ENCODE measurements at regions not wholly inside any gene's neighbourhood (a gene's known extent, or its start where the extent isn't known, plus 50 kb on each side); places are given as distances from the start of the nearest gene placed in this dataset.

- Histone ChIP-seq H2AFZ (ENCODE audit: low read length) (no peak overlapping the region), H3K4me2 (ENCODE audit: insufficient read depth, low read length) (no peak overlapping the region), H3K27ac (ENCODE audit: low read depth, low read length) (no peak overlapping the region), H3K9me3 (ENCODE audit: low read depth, low read length) (no peaks in the 10 kb centered on the region), H3K27me3 (ENCODE audit: insufficient read depth, low read length) (no peaks in the 10 kb centered on the region), H3K4me3 (ENCODE audit: insufficient read depth, low read length) (no peak overlapping the region), H3K79me2 (ENCODE audit: insufficient read depth, low read length) (no peaks in the 10 kb centered on the region), H4K20me1 (ENCODE audit: insufficient read depth, low read length) (no peaks in the 10 kb centered on the region), H3K36me3 (ENCODE audit: insufficient read depth, low read length) (no peaks in the 10 kb centered on the region), H3K4me1 (ENCODE audit: insufficient read depth, low read length) (peaks cover 13% of the 10 kb centered on the region)
- DNase-seq (ENCODE audit: insufficient read length, low spot score, missing footprints) = peak; percentile 52
- TF ChIP-seq CTCF (IDR thresholded peaks at IDR 0.05; ENCODE audit: extremely low read depth, low read depth, low read length) = no peak
These were observed 105.0 kb downstream of the VEGFA start for GRCh38 chr6:43874814-43875590.

- peaks cover 13% of the 10 kb centered on the region for H3K4me1 ChIP-seq (ENCODE audit: insufficient read depth, low read length)
- H3K4me2 ChIP-seq (ENCODE audit: insufficient read depth, low read length) = no peak overlapping the region
- no peak overlapping the region for H3K27ac ChIP-seq (ENCODE audit: low read depth, low read length)
- DNase-seq (ENCODE audit: insufficient read length, low spot score, missing footprints) = no peak
- no peaks in the 10 kb centered on the region for H3K79me2 ChIP-seq (ENCODE audit: insufficient read depth, low read length)
- no peaks in the 10 kb centered on the region for H3K36me3 ChIP-seq (ENCODE audit: insufficient read depth, low read length)
- no peak overlapping the region for H2AFZ ChIP-seq (ENCODE audit: low read length)
- no peak for TF ChIP-seq CTCF (IDR thresholded peaks at IDR 0.05; ENCODE audit: extremely low read depth, low read depth, low read length)
- no peaks in the 10 kb centered on the region for H3K9me3 ChIP-seq (ENCODE audit: low read depth, low read length)
- H3K27me3 ChIP-seq (ENCODE audit: insufficient read depth, low read length) = no peaks in the 10 kb centered on the region
- no peaks in the 10 kb centered on the region for H4K20me1 ChIP-seq (ENCODE audit: insufficient read depth, low read length)
- no peak overlapping the region for H3K4me3 ChIP-seq (ENCODE audit: insufficient read depth, low read length)
These were observed 104.0 kb downstream of the VEGFA start for GRCh38 chr6:43873806-43874714.

GRCh38 chr6:43871933-43872332, 101.9 kb downstream of the VEGFA start:
- no peaks in the 10 kb centered on the region for H3K27me3 ChIP-seq (ENCODE audit: insufficient read depth, low read length)

More at GRCh38 chr6:43871933-43872332, 101.9 kb downstream of the VEGFA start:
- Histone ChIP-seq H3K79me2 (ENCODE audit: insufficient read depth, low read length) (no peaks in the 10 kb centered on the region), H3K9me3 (ENCODE audit: low read depth, low read length) (no peaks in the 10 kb centered on the region), H4K20me1 (ENCODE audit: insufficient read depth, low read length) (no peaks in the 10 kb centered on the region), H3K4me1 (ENCODE audit: insufficient read depth, low read length) (peaks cover 13% of the 10 kb centered on the region), H3K27ac (ENCODE audit: low read depth, low read length) (no peak overlapping the region), H2AFZ (ENCODE audit: low read length) (no peak overlapping the region), H3K4me2 (ENCODE audit: insufficient read depth, low read length) (no peak overlapping the region), H3K4me3 (ENCODE audit: insufficient read depth, low read length) (no peak overlapping the region), H3K36me3 (ENCODE audit: insufficient read depth, low read length) (no peaks in the 10 kb centered on the region)
- no peak for TF ChIP-seq CTCF (IDR thresholded peaks at IDR 0.05; ENCODE audit: extremely low read depth, low read depth, low read length)
- peak; percentile 55 for DNase-seq (ENCODE audit: insufficient read length, low spot score, missing footprints)

Measured in osteoblast (primary cell).